GM08714 (cell line): ENCODE measurements at regions not wholly inside any gene's neighbourhood (a gene's known extent, or its start where the extent isn't known, plus 50 kb on each side); places are given as distances from the start of the nearest gene placed in this dataset.
A peak's percentile ranks its signal among the peaks of the same experiment; 100 is the strongest.
"Not testable (repeated sequence)": the region's sequence is repeated elsewhere in the genome, so short reads cannot be mapped to it uniquely, and the experiment has no call there.

Experiments
- H3K4me3 ChIP-seq: fragments of 200-500 bp; sonication (Bioruptor generic); 2 replicates; pipeline ENCODE4 v1.5.1; 2014; ENCODE audit warnings: mild to moderate bottlenecking, low read length, inconsistent platforms
- ZNF274 ChIP-seq: IDR thresholded peaks from 2 replicates; pipeline ENCODE4 v1.6.1; 2012; ENCODE audit warnings: mild to moderate bottlenecking, low read depth, low read length

- TF ChIP-seq ZNF274: no peak
- 0 out of 2 replicates have a peak overlapping the region, but pooled peaks have one; percentile 8 for H3K4me3 ChIP-seq
Measured at GRCh38 chr5:5752844-5753243, 330.4 kb downstream of the ICE1 start.

- peak overlapping the region; percentile 8; the same call in 1 of the 2 replicates for H3K4me3 ChIP-seq
- no peak for TF ChIP-seq ZNF274
Measured at GRCh38 chr5:5751987-5752386, 329.5 kb downstream of the ICE1 start.

GRCh38 chr5:5751498-5751897, 329.0 kb downstream of the ICE1 start:
- peak overlapping the region; percentile 8; the same call in 1 of the 2 replicates for H3K4me3 ChIP-seq
- no peak for TF ChIP-seq ZNF274

DNA sequence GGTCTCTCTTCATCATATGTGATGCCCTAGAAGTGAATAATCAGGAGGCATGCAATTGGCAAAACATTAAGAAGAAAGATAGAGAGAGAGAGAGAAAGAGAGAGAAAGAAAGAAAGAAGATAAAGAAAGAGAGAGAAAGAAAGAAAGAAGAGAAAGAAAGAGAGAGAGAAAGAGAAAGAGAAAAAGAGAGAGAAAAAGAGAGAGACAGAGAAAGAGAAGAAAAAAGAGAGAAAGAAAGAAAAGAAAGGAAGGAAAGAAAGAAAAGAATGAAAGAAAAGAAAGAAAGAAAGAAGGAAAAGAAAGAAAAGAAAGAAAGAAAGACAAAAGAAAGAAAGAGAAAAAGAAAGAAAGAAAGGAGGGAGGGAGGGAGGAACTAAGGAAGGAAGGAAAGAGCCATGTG, 318.9 kb downstream of the ICE1 start:
- no peak overlapping the region for H3K4me3 ChIP-seq
- no peak for TF ChIP-seq ZNF274

GRCh38 chr5:5739490-5739945, 317.0 kb downstream of the ICE1 start:
- no peak overlapping the region for H3K4me3 ChIP-seq
- no peak for TF ChIP-seq ZNF274

DNA sequence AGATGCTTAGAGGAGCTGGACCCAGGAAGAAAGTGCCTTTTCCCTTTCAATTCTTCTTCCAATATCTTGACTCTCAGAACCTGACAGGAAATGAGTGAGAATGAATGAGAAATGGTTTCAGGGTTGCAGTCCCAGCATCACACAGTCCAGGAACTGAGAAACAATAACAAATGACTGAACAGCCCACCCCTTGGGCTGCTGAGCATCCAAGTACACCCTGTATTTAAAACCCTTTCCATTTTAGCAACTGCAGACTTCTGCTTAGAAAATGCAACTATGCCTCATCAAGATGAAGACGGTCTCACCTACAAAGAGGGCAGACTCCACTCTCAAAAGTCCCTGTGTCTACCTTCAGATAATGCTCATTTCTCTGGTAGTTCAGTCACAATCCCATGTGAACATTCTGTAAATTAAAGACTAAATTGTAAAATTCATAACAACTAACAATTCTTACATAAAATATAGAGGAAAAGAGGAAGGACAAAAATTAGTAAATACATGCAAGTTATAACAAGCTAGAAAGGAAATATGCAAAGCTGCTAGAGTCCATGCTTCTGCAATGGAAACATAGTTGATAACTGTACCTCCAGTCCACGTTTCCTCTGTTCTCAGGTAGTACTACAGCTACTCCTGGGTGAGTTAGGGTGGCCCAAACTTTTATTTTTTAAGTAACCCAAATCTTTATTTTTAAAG, 316.5 kb downstream of the ICE1 start:
- H3K4me3 ChIP-seq: no peak overlapping the region
- no peak for TF ChIP-seq ZNF274

- no peak for TF ChIP-seq ZNF274
- no peak overlapping the region for H3K4me3 ChIP-seq
Measured at GRCh38 chr5:5736007-5736406, 313.5 kb downstream of the ICE1 start.

- H3K4me3 ChIP-seq: not testable (repeated sequence)
Measured at GRCh38 chr5:5733058-5733457, 310.6 kb downstream of the ICE1 start.

- TF ChIP-seq ZNF274: no peak
Measured at GRCh38 chr5:5726401-5726800, 303.9 kb downstream of the ICE1 start.

DNA sequence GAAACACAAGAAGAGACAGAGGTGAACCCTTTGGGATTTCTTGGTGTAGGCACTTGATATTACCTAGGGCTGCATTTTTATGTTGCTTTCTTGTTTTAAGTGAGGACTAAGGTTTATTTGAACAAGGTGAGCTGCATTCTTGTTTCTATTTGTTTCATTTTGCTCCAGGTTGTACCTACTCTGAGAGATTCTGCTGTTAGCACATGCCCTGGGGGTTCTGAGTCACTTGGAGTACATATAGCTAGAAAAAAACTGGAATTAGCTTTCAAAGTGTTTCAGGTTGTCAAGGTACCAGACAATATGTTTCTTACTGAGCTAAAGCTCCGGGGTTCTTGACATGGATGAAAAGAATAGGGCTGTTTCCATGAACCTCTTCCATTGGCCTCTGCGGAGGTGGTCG, 299.4 kb downstream of the ICE1 start:
- no peak for TF ChIP-seq ZNF274
- H3K4me3 ChIP-seq: no peak overlapping the region

More at GRCh38 chr5:5726401-5726800, 303.9 kb downstream of the ICE1 start:
- H3K4me3 ChIP-seq: no peak overlapping the region

- no peak overlapping the region for H3K4me3 ChIP-seq
- TF ChIP-seq ZNF274: no peak
Measured at GRCh38 chr5:5719292-5719691, 296.8 kb downstream of the ICE1 start.

GRCh38 chr5:5716665-5717064, 294.2 kb downstream of the ICE1 start:
- no peak overlapping the region for H3K4me3 ChIP-seq
- no peak for TF ChIP-seq ZNF274

DNA sequence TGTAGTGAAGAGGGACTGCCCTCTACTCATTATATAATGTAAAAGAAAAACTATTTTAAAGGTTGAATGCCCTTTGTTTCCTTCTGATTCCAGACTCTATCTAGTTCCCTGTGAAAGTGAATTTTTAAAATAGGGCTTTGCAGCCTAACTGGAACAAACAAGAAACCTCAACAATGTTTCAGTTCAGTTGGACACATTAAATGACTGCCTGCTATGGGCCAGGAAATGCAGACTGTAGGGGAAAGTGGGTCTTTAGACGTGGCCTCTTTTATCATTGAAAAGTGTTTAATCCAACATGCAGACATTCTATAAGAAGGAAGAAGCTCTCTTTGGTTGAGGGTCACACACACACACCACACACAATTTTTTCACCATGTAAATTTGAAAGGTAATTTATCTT, 289.1 kb downstream of the ICE1 start:
- no peak for TF ChIP-seq ZNF274
- no peak overlapping the region for H3K4me3 ChIP-seq

- no peak for TF ChIP-seq ZNF274
- no peak overlapping the region for H3K4me3 ChIP-seq
Measured at GRCh38 chr5:5711112-5711511, 288.6 kb downstream of the ICE1 start.

DNA sequence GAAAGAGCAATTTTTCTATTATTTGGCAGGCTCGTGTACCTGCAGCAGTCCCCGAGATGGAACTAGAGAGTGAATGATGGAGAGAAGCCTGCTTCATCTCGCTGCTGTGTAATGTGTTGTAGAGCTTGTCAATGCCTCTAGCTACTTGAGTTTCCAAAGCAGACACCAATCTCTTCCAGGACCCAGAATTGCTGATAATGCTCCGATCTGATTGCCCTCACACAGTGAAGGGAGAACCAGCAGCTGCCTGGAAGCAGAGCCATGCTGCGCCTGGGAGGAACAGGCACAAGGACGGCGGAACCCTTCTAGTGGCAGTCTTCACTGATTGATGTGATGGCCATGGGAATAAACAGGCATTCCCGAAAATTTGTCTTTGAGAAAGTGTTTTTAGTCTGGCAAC, 288.0 kb downstream of the ICE1 start:
- H3K4me3 ChIP-seq: no peak overlapping the region
- no peak for TF ChIP-seq ZNF274

DNA sequence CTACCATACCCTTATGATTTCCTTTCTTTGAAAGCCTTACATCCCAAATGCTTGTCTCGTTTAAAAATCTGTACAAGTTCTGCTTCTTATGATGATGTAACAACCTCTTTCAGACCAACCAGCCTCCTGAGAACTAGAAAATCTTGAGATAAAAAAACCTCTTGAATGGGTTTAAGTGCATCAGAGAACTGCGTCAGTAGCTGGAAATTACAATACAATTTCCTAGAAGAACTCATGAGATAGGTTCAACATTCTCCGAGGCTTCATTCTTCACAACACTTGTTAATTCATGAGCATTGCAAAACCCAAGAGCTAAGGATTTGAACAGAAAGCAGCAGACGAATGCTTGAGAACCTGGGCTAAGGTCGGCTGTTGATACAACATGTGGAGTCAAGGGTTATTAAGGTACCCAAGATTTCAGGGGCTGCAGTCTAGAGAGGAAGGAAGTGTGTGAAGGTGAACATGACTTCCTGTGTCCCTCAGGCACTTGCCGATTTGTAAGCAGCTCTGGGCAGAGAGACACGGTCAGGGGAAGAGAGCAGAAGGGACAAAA, 286.0 kb downstream of the ICE1 start:
- no peak for TF ChIP-seq ZNF274
- H3K4me3 ChIP-seq: no peak overlapping the region
